ENCODE measurements at regions not wholly inside any gene's neighbourhood (a gene's known extent, or its start where the extent isn't known, plus 50 kb on each side); places are given as distances from the start of the nearest gene placed in this dataset.

- no peaks in the 10 kb centered on the region for H3K36me3 ChIP-seq (ENCODE audit: insufficient read depth)
- H3K4me1 Mint-ChIP-seq: peaks cover 14% of the 10 kb centered on the region
- H3K4me1 ChIP-seq (ENCODE audit: insufficient read depth): peaks cover 12% of the 10 kb centered on the region
- H2AFZ ChIP-seq: no peak overlapping the region
- H3K79me2 ChIP-seq (replicated peaks; ENCODE audit: insufficient read depth): no peaks in the 10 kb centered on the region
- H3F3A ChIP-seq (replicated peaks; ENCODE audit: low read depth): no peaks in the 10 kb centered on the region
- no peaks in the 10 kb centered on the region for H3K27me3 ChIP-seq (ENCODE audit: insufficient read depth)
- no peaks in the 10 kb centered on the region for H3K36me3 Mint-ChIP-seq (ENCODE audit: low read depth)
- no peaks in the 10 kb centered on the region for H4K20me1 ChIP-seq (replicated peaks; ENCODE audit: insufficient read depth)
- no peak overlapping the region for H3K4me2 ChIP-seq
- no peak overlapping the region for H3K4me3 Mint-ChIP-seq
- no peak overlapping the region for H3K27ac Mint-ChIP-seq
- ATAC-seq (no peak), DNase-seq (ENCODE audit: low spot score) (no peak)
- no peak for TF ChIP-seq ZNF462 (CRISPR knock-in tag; IDR thresholded peaks at IDR 0.05)
- no peak for TF ChIP-seq ZNF331 (CRISPR knock-in tag; IDR thresholded peaks at IDR 0.05; ENCODE audit: low read depth)
- TF ChIP-seq ETS1 (IDR thresholded peaks at IDR 0.05): no peak
- no peaks in the 10 kb centered on the region for H3K9me2 ChIP-seq (ENCODE audit: insufficient read depth)
- H3K27me3 Mint-ChIP-seq (ENCODE audit: insufficient read depth, low read depth, poor library complexity): no peaks in the 10 kb centered on the region
- no peak overlapping the region for H3K27ac ChIP-seq (ENCODE audit: low read depth)
- no peak overlapping the region for H3K4me3 ChIP-seq
- no peaks in the 10 kb centered on the region for H3K9me3 Mint-ChIP-seq
These were observed 56.7 kb upstream of the ATP1A1 start for GRCh38 chr1:116316373-116316772.

DNA sequence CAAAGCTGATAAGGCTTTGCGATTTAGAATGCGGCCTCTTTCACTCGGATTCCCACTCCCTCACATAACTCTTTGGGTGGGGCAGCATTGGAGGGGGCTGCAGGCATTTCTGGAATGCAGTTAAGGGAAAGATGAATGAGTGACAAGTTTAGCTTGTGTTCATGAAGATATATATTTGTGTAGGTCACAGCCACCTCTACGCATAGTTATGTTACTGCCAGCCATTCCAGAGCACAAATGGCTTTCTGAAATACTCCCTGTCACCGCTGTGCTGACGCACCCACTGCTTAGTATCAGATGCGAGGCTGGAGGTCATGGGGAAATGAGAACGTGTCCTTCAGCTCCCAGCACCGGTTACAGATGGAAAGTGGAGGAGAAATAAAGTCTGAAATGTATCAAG lies 54.1 kb upstream of the ATP1A1 start:
- Mint-ChIP-seq H3K4me1 (no peaks in the 10 kb centered on the region), H3K9me3 (no peaks in the 10 kb centered on the region), H3K27ac (no peak overlapping the region), H3K36me3 (ENCODE audit: low read depth) (no peaks in the 10 kb centered on the region), H3K27me3 (ENCODE audit: insufficient read depth, low read depth, poor library complexity) (no peaks in the 10 kb centered on the region), H3K4me3 (no peak overlapping the region)
- no peak overlapping the region; the same call in 1 of the 2 replicates for H2AFZ ChIP-seq
- H3K27ac ChIP-seq (ENCODE audit: low read depth): no peak overlapping the region
- H3K36me3 ChIP-seq (ENCODE audit: insufficient read depth): no peaks in the 10 kb centered on the region
- H3F3A ChIP-seq (replicated peaks; ENCODE audit: low read depth): no peaks in the 10 kb centered on the region
- TF ChIP-seq ZNF462 (CRISPR knock-in tag; IDR thresholded peaks at IDR 0.05): no peak
- TF ChIP-seq CREB1 (CRISPR knock-in tag; IDR thresholded peaks at IDR 0.05; ENCODE audit: low read depth): no peak
- ATAC-seq: no peak
- no peaks in the 10 kb centered on the region for H3K9me2 ChIP-seq (ENCODE audit: insufficient read depth)
- no peak for DNase-seq (ENCODE audit: low spot score)
- no peaks in the 10 kb centered on the region for H3K4me1 ChIP-seq (ENCODE audit: insufficient read depth)
- H3K4me3 ChIP-seq: no peak overlapping the region
- no peaks in the 10 kb centered on the region for H3K79me2 ChIP-seq (replicated peaks; ENCODE audit: insufficient read depth)
- no peak overlapping the region for H3K4me2 ChIP-seq
- H3K27me3 ChIP-seq (ENCODE audit: insufficient read depth): no peaks in the 10 kb centered on the region
- no peaks in the 10 kb centered on the region for H4K20me1 ChIP-seq (replicated peaks; ENCODE audit: insufficient read depth)
